Stimulated activated CD4-positive, alpha-beta T cell treated with anti-CD3 and anti-CD28 coated beads, TNF-alpha, amount 100 ng/mL, for 48 hours (primary cell): ENCODE measurements at regions not wholly inside any gene's neighbourhood (a gene's known extent, or its start where the extent isn't known, plus 50 kb on each side); places are given as distances from the start of the nearest gene placed in this dataset.

ENCODE experiments used
- DNase-seq, 3 donors: peaks; one replicate each; pipeline ENCODE4 v3.0.0-alpha.2; 2020; ENCODE audit warnings: low read depth in 3 of 3

GRCh38 chr6:40937491-40937890 is 101.5 kb downstream of the UNC5CL start:
- no peak for DNase-seq

- no peak for DNase-seq
Observed at GRCh38 chr6:40936818-40937251, 102.2 kb downstream of the UNC5CL start.

- DNase-seq: no peak
Observed at GRCh38 chr6:40933864-40934263, 105.2 kb downstream of the UNC5CL start.

GRCh38 chr6:40932953-40933352 is 106.1 kb downstream of the UNC5CL start:
- no peak for DNase-seq

GRCh38 chr6:40932366-40932765 is 106.7 kb downstream of the UNC5CL start:
- DNase-seq: no peak

- no peak for DNase-seq
Observed at GRCh38 chr6:40931931-40932330, 107.1 kb downstream of the UNC5CL start.

GRCh38 chr6:40930555-40930954 is 108.5 kb downstream of the UNC5CL start:
- DNase-seq: no peak

GRCh38 chr6:40930045-40930444 is 109.0 kb downstream of the UNC5CL start:
- DNase-seq: no peak

- no peak for DNase-seq
Observed at GRCh38 chr6:40929176-40929575, 109.8 kb downstream of the UNC5CL start.

GRCh38 chr6:40928763-40929162 is 110.3 kb downstream of the UNC5CL start:
- no peak for DNase-seq

- no peak for DNase-seq
Observed at GRCh38 chr6:40928307-40928706, 110.7 kb downstream of the UNC5CL start.

GRCh38 chr6:40925341-40925740 is 113.7 kb downstream of the UNC5CL start:
- no peak for DNase-seq

GRCh38 chr6:40924839-40925238 is 114.2 kb downstream of the UNC5CL start:
- no peak for DNase-seq

- no peak for DNase-seq
Observed at GRCh38 chr6:40923880-40924279, 115.1 kb downstream of the UNC5CL start.

- DNase-seq: no peak
Observed at GRCh38 chr6:40923326-40923725, 115.7 kb downstream of the UNC5CL start.

- no peak for DNase-seq
Observed at GRCh38 chr6:40922281-40922680, 116.7 kb downstream of the UNC5CL start.

GRCh38 chr6:40918040-40918651 is 120.9 kb downstream of the UNC5CL start:
- no peak for DNase-seq

- DNase-seq: no peak
Observed at GRCh38 chr6:40917603-40918002, 121.4 kb downstream of the UNC5CL start.

- DNase-seq: no peak
Observed at GRCh38 chr6:40916845-40917244, 122.2 kb downstream of the UNC5CL start.

GRCh38 chr6:40915165-40915564 is 123.9 kb downstream of the UNC5CL start:
- DNase-seq: no peak

GRCh38 chr6:40914005-40914404 is 125.0 kb downstream of the UNC5CL start:
- DNase-seq: no peak

GRCh38 chr6:40912158-40912946 is 126.7 kb downstream of the UNC5CL start:
- peak in 2 of 3 donors; percentile 10 for DNase-seq

GRCh38 chr6:40910260-40910893 is 128.6 kb downstream of the UNC5CL start:
- DNase-seq: no peak
